Neural progenitor cell (in vitro differentiated cells): ENCODE measurements at regions not wholly inside any gene's neighbourhood (a gene's known extent, or its start where the extent isn't known, plus 50 kb on each side); places are given as distances from the start of the nearest gene placed in this dataset.

ENCODE experiments used
- DNase-seq: peaks from one replicate; pipeline ENCODE4 v3.0.0-alpha.2; 2016; ENCODE audit warnings: low spot score
- H2AFZ ChIP-seq: fragments of 200-600 bp; sonication (generic); replicated peaks from 2 replicates; pipeline ENCODE4 v1.6.1; 2016; ENCODE audit warnings: antibody characterized with exemption
- H3F3A ChIP-seq: fragments of 200-600 bp; sonication (generic); 2 replicates; pipeline ENCODE4 v1.6.1; 2016; ENCODE audit warnings: antibody characterized with exemption, low read depth
- H3K27ac ChIP-seq: fragments of 200-600 bp; sonication (generic); 2 replicates; pipeline ENCODE4 v1.5.1; 2016; ENCODE audit warnings: mild to moderate bottlenecking
- H3K27me3 ChIP-seq: fragments of 200-600 bp; sonication (generic); 2 replicates; pipeline ENCODE4 v1.6.1; 2016; ENCODE audit warnings: mild to moderate bottlenecking, moderate library complexity
- H3K36me3 ChIP-seq: fragments of 200-600 bp; sonication (generic); 2 replicates; pipeline ENCODE4 v1.5.1; 2016
- H3K4me1 ChIP-seq: fragments of 200-600 bp; sonication (generic); 2 replicates; pipeline ENCODE4 v1.6.1; 2016; ENCODE audit warnings: mixed run types
- H3K4me2 ChIP-seq: fragments of 200-600 bp; sonication (generic); 2 replicates; pipeline ENCODE4 v1.6.1; 2016
- H3K4me3 ChIP-seq: fragments of 200-600 bp; sonication (generic); 2 replicates; pipeline ENCODE4 v1.5.1; 2016
- H3K79me2 ChIP-seq: fragments of 200-600 bp; sonication (generic); 2 replicates; pipeline ENCODE4 v1.6.1; 2016; ENCODE audit warnings: low read depth
- H3K9ac ChIP-seq: fragments of 200-600 bp; sonication (generic); 2 replicates; pipeline ENCODE4 v1.6.1; 2016
- H3K9me3 ChIP-seq: fragments of 200-600 bp; sonication (generic); 2 replicates; pipeline ENCODE4 v1.5.1; 2016; ENCODE audit warnings: low read depth
- H4K20me1 ChIP-seq: fragments of 200-600 bp; sonication (generic); 2 replicates; pipeline ENCODE4 v1.6.1; 2016; ENCODE audit warnings: low read depth
- H3K27ac Mint-ChIP-seq: 3 replicates; pipeline ENCODE4 v1.8.0; 2021; ENCODE audit warnings: mixed read lengths
- H3K27me3 Mint-ChIP-seq: 2 replicates; pipeline ENCODE4 v1.8.0; 2022; ENCODE audit warnings: low read depth, mild to moderate bottlenecking, inconsistent platforms, moderate library complexity, mixed read lengths; ENCODE audit not compliant: insufficient read depth
- H3K36me3 Mint-ChIP-seq: 3 replicates; pipeline ENCODE4 v1.8.0; 2021; ENCODE audit warnings: mixed read lengths
- H3K4me1 Mint-ChIP-seq: 3 replicates; pipeline ENCODE4 v1.8.0; 2021; ENCODE audit warnings: mixed read lengths
- H3K4me3 Mint-ChIP-seq: 3 replicates; pipeline ENCODE4 v1.8.0; 2021; ENCODE audit warnings: mild to moderate bottlenecking, moderate library complexity, mixed read lengths
- H3K9me3 Mint-ChIP-seq: 3 replicates; pipeline ENCODE4 v1.8.0; 2020; ENCODE audit warnings: mixed read lengths
- CTCF ChIP-seq: fragments of 200-600 bp; sonication (generic); IDR thresholded peaks from 2 replicates; pipeline ENCODE4 v1.5.1; 2017; ENCODE audit warnings: antibody characterized with exemption, mild to moderate bottlenecking
- EZH2 ChIP-seq: fragments of 200-600 bp; sonication (generic); IDR thresholded peaks from 2 replicates; pipeline ENCODE4 v1.6.1; 2017; ENCODE audit warnings: antibody characterized with exemption, mild to moderate bottlenecking, moderate library complexity
- EZH2phosphoT487 ChIP-seq: fragments of 200-600 bp; sonication (generic); IDR thresholded peaks from 2 replicates; pipeline ENCODE4 v1.6.1; 2017; ENCODE audit warnings: antibody characterized with exemption

- Histone ChIP-seq H3K27me3 (no peaks in the 10 kb centered on the region), H3K9me3 (no peaks in the 10 kb centered on the region), H3K79me2 (no peaks in the 10 kb centered on the region), H3K9ac (no peak overlapping the region), H3K27ac (no peak overlapping the region), H3K36me3 (no peaks in the 10 kb centered on the region), H2AFZ (no peak overlapping the region), H3K4me3 (no peak overlapping the region), H3F3A (no peaks in the 10 kb centered on the region), H3K4me1 (no peaks in the 10 kb centered on the region), H4K20me1 (no peaks in the 10 kb centered on the region), H3K4me2 (no peak overlapping the region)
- Mint-ChIP-seq H3K27me3 (peaks cover 8% of the 10 kb centered on the region), H3K4me1 (peaks cover 13% of the 10 kb centered on the region), H3K27ac (no peak overlapping the region), H3K36me3 (no peaks in the 10 kb centered on the region), H3K4me3 (no peak overlapping the region), H3K9me3 (peaks cover 15% of the 10 kb centered on the region)
- no peak for TF ChIP-seq EZH2
- TF ChIP-seq CTCF, result no peak
- no peak for TF ChIP-seq EZH2phosphoT487
- no peak for DNase-seq
Observed at GRCh38 chr10:131788386-131788785, 112.4 kb upstream of the PPP2R2D start.

- Histone ChIP-seq H3K4me2 (no peak overlapping the region), H3K4me1 (no peaks in the 10 kb centered on the region), H3K9me3 (no peaks in the 10 kb centered on the region), H3K36me3 (no peaks in the 10 kb centered on the region), H3K79me2 (no peaks in the 10 kb centered on the region), H3K27ac (no peak overlapping the region), H4K20me1 (no peaks in the 10 kb centered on the region), H3F3A (no peaks in the 10 kb centered on the region), H2AFZ (no peak overlapping the region), H3K4me3 (no peak overlapping the region), H3K27me3 (no peaks in the 10 kb centered on the region), H3K9ac (no peak overlapping the region)
- no peak for DNase-seq
- no peak overlapping the region for H3K27ac Mint-ChIP-seq
- H3K4me1 Mint-ChIP-seq, result peaks cover 13% of the 10 kb centered on the region
- H3K9me3 Mint-ChIP-seq, result peaks cover 9% of the 10 kb centered on the region
- peaks cover 7% of the 10 kb centered on the region for H3K27me3 Mint-ChIP-seq
- no peak for TF ChIP-seq EZH2phosphoT487
- TF ChIP-seq EZH2, result no peak
- TF ChIP-seq CTCF, result no peak
- no peaks in the 10 kb centered on the region for H3K36me3 Mint-ChIP-seq
- no peak overlapping the region for H3K4me3 Mint-ChIP-seq
Observed at GRCh38 chr10:131789516-131789915, 111.3 kb upstream of the PPP2R2D start.

- no peak overlapping the region for H3K4me2 ChIP-seq
- H3K27me3 ChIP-seq, result no peaks in the 10 kb centered on the region
- H3K4me3 ChIP-seq, result no peak overlapping the region
- H3K79me2 ChIP-seq, result no peaks in the 10 kb centered on the region
- no peaks in the 10 kb centered on the region for H3K9me3 ChIP-seq
- TF ChIP-seq CTCF (no peak), EZH2 (no peak), EZH2phosphoT487 (no peak)
- Mint-ChIP-seq H3K36me3 (no peaks in the 10 kb centered on the region), H3K27ac (no peak overlapping the region), H3K9me3 (peaks cover 4% of the 10 kb centered on the region), H3K27me3 (peaks cover 5% of the 10 kb centered on the region), H3K4me3 (no peak overlapping the region), H3K4me1 (peaks cover 13% of the 10 kb centered on the region)
- DNase-seq, result no peak
- H3K27ac ChIP-seq, result no peak overlapping the region
- H2AFZ ChIP-seq, result no peak overlapping the region
- no peaks in the 10 kb centered on the region for H3K4me1 ChIP-seq
- no peaks in the 10 kb centered on the region for H3F3A ChIP-seq
- no peak overlapping the region for H3K9ac ChIP-seq
- H4K20me1 ChIP-seq, result no peaks in the 10 kb centered on the region
- H3K36me3 ChIP-seq, result no peaks in the 10 kb centered on the region
Observed at GRCh38 chr10:131790021-131790420, 110.8 kb upstream of the PPP2R2D start.
